ENCODE measurements at regions not wholly inside any gene's neighbourhood (a gene's known extent, or its start where the extent isn't known, plus 50 kb on each side); places are given as distances from the start of the nearest gene placed in this dataset.

DNA sequence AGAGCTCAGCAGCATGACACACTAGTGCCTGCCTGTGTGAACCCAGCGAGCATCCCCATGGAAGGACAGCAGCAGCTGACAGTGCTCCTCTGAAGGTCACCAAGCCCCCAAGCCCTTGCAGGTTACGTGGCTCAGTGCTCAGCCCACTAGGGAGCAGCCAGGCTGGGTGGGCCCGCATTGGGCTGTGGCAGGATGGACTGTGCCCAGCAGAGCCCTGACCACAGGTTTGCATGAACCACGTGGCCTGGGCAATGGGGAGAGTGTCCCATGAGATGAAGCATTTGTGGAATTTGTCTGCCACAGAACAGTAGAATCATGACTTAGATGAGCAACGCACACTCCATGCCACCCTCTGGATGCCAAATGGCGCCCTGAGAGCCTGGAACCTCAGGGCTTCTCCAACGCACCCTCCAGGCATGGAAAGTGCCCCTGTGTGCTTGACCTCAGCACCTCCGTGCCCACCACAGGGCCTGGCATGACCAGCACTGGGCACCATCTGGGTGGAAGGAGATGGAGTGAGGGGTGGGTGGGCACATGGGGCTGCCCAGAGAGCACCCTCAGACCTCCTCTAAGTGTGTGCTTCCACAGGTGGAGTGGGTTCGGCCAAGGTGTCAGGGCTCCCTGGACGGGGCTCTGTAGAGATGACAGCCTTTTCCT is 216.1 kb upstream of the RAB6C start:
- no peak overlapping the region for H3K9ac ChIP-seq (ENCODE audit: low read depth, low read length)
- H3K27me3 ChIP-seq (ENCODE audit: control insufficient read depth, insufficient read depth, low read length) = no peaks in the 10 kb centered on the region
- H3K9me3 ChIP-seq (ENCODE audit: control insufficient read depth, insufficient read depth, low read length) = no peaks in the 10 kb centered on the region
- no peaks in the 10 kb centered on the region for H3K4me1 ChIP-seq (ENCODE audit: control insufficient read depth, insufficient read depth, low read length)
- no peaks in the 10 kb centered on the region for H3K36me3 ChIP-seq (ENCODE audit: control insufficient read depth, insufficient read depth, low read length)
- H3K4me3 ChIP-seq (ENCODE audit: low read depth, low read length) = no peak overlapping the region

DNA sequence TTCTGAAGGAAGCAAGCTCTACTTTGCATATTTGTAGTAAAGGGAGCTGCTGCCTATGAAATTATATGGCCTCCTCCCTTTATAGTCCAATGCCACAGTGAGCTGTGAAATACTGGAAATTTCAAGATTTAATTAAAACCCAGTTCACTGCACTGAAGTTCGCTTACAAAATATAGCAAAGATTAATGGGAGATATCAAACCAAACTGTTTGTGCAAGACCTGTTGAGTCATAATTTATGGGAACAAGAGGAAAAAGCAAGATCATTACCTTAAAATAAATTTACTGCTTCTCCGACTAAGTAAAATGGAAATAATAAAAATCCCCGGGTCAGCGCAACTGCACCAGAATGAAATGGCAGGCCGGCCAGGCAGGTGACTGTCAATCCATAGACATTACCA is 215.5 kb upstream of the RAB6C start:
- Histone ChIP-seq H3K27me3 (ENCODE audit: control insufficient read depth, insufficient read depth, low read length) (no peaks in the 10 kb centered on the region), H3K4me3 (ENCODE audit: low read depth, low read length) (no peak overlapping the region), H3K9me3 (ENCODE audit: control insufficient read depth, insufficient read depth, low read length) (no peaks in the 10 kb centered on the region), H3K36me3 (ENCODE audit: control insufficient read depth, insufficient read depth, low read length) (no peaks in the 10 kb centered on the region), H3K9ac (ENCODE audit: low read depth, low read length) (no peak overlapping the region), H3K4me1 (ENCODE audit: control insufficient read depth, insufficient read depth, low read length) (no peaks in the 10 kb centered on the region)

DNA sequence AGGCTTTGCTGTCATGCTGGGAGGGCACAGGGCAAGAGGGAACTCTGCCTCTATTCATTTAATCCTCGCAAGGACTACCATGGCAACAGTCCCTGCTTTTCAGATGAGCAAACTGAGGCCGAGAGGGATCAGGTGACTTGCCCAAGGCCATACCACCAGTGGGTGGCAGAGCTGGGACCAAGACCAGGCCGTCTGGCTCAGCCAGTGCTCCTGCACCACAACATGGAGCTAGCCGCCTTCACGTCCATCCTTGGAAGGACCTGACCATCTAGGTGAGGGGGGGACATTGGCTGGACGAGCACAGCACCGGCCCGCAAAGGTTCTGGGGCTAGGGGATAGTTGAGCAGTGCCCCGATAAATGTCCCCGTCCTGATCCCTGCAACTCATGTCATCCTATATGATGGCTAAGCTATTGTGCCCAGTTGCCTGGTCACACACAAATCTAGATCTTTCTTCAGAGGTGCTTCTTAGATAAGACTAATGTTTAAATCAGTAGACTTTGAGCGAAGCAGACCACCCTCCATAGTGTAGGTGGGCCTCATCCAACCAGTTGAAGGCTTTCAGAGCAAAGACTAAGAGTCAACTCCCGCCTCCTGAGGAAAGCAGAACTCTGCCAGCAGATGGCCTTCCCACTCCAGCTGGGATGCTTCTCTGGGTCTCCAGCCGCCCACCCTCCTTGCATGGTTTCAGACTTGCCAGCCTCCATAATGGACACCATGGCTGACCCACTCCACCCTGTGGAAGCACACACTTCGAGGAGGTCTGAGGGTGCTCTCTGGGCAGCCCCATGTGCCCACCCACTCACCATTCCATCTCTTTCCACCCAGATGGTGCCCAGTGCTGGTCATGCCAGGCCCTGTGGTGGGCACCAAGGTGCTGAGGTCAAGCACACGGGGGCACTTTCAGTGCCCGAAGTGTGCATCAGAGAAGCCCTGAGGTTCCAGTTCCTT is 214.8 kb upstream of the RAB6C start:
- Histone ChIP-seq H3K27me3 (ENCODE audit: control insufficient read depth, insufficient read depth, low read length) (no peaks in the 10 kb centered on the region), H3K4me3 (ENCODE audit: low read depth, low read length) (no peak overlapping the region), H3K36me3 (ENCODE audit: control insufficient read depth, insufficient read depth, low read length) (no peaks in the 10 kb centered on the region), H3K9ac (ENCODE audit: low read depth, low read length) (no peak overlapping the region), H3K4me1 (ENCODE audit: control insufficient read depth, insufficient read depth, low read length) (no peaks in the 10 kb centered on the region), H3K9me3 (ENCODE audit: control insufficient read depth, insufficient read depth, low read length) (no peaks in the 10 kb centered on the region)

- no peaks in the 10 kb centered on the region for H3K9me3 ChIP-seq (ENCODE audit: control insufficient read depth, insufficient read depth, low read length)
- no peak overlapping the region for H3K4me3 ChIP-seq (ENCODE audit: low read depth, low read length)
- no peaks in the 10 kb centered on the region for H3K36me3 ChIP-seq (ENCODE audit: control insufficient read depth, insufficient read depth, low read length)
- no peak overlapping the region for H3K9ac ChIP-seq (ENCODE audit: low read depth, low read length)
- no peaks in the 10 kb centered on the region for H3K27me3 ChIP-seq (ENCODE audit: control insufficient read depth, insufficient read depth, low read length)
- no peaks in the 10 kb centered on the region for H3K4me1 ChIP-seq (ENCODE audit: control insufficient read depth, insufficient read depth, low read length)
Observed at GRCh38 chr2:129765326-129765677, 214.2 kb upstream of the RAB6C start.

DNA sequence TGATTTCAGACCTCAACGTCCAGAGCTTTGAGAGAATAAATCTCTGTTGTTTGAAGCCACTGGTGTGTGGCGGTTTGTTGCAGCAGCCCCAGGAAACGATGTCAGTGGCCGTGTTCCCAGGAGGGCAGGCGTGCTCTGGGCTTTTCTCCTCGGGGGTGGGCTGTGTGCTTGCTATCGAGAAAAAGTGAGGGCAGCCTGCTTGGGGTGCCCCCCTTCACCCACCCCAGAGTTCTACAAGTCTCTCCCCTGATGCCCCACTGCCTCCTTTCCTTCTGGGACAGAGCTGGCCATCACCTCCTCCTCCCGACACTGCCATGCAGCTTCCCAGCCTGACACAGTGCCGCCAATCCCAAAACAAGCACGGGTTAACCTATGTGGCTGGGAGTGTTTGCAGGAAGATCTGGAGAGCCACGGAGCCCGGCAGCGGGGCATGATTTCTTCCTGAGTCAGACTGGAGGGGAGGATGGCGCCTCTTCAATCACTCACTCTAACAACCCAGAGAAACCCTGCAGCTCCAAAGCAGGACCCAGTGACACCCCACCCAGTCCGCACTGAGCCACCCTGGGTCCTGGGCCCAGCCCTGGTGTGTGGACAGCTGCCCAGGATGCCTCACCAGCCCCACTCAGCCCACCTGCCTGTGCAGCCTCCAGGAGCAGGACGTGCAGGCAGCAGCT is 213.7 kb upstream of the RAB6C start:
- H3K9me3 ChIP-seq (ENCODE audit: control insufficient read depth, insufficient read depth, low read length) = no peaks in the 10 kb centered on the region
- H3K27me3 ChIP-seq (ENCODE audit: control insufficient read depth, insufficient read depth, low read length) = no peaks in the 10 kb centered on the region
- H3K36me3 ChIP-seq (ENCODE audit: control insufficient read depth, insufficient read depth, low read length) = no peaks in the 10 kb centered on the region
- H3K4me3 ChIP-seq (ENCODE audit: low read depth, low read length) = no peak overlapping the region
- H3K4me1 ChIP-seq (ENCODE audit: control insufficient read depth, insufficient read depth, low read length) = no peaks in the 10 kb centered on the region
- H3K9ac ChIP-seq (ENCODE audit: low read depth, low read length) = no peak overlapping the region

- H3K36me3 ChIP-seq (ENCODE audit: control insufficient read depth, insufficient read depth, low read length) = no peaks in the 10 kb centered on the region
- H3K9ac ChIP-seq (ENCODE audit: low read depth, low read length) = no peak overlapping the region
- H3K9me3 ChIP-seq (ENCODE audit: control insufficient read depth, insufficient read depth, low read length) = no peaks in the 10 kb centered on the region
- H3K4me3 ChIP-seq (ENCODE audit: low read depth, low read length) = no peak overlapping the region
- H3K4me1 ChIP-seq (ENCODE audit: control insufficient read depth, insufficient read depth, low read length) = no peaks in the 10 kb centered on the region
- H3K27me3 ChIP-seq (ENCODE audit: control insufficient read depth, insufficient read depth, low read length) = no peaks in the 10 kb centered on the region
Observed at GRCh38 chr2:129766374-129766993, 213.0 kb upstream of the RAB6C start.

DNA sequence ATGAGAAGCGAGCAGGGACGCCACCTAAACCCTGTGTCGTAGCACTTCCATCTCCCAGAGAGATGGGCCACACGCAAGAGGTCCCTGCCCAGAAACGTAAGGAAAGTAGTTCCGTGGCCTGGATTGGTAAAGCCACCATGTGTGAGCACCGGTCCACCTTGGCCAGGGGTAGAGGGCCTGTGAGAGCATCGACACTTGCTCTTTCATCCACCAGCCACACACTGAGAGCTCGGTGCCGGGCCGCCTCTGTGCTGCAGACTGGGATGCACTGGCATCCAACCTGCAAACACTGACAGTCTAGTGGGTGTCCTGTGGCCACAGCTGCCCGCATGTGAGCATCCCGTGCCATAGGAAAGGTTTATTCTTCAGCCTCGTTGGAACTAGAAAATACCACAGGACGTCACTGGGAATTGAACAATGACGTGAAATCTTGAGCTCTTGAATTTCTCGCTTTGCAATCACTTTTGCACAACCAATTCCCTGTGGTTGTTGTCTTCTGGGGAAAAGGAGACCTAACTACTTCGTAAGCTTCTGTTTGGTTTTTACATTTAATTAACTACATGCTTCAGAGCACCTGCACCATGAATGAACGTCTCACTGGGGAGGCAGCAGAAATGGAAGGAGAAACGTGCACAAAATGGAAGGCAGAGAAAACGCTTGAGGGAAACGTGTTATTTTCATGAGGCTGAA is 212.0 kb upstream of the RAB6C start:
- Histone ChIP-seq H3K9me3 (ENCODE audit: control insufficient read depth, insufficient read depth, low read length) (no peaks in the 10 kb centered on the region), H3K4me1 (ENCODE audit: control insufficient read depth, insufficient read depth, low read length) (no peaks in the 10 kb centered on the region), H3K27me3 (ENCODE audit: control insufficient read depth, insufficient read depth, low read length) (no peaks in the 10 kb centered on the region), H3K4me3 (ENCODE audit: low read depth, low read length) (no peak overlapping the region), H3K36me3 (ENCODE audit: control insufficient read depth, insufficient read depth, low read length) (no peaks in the 10 kb centered on the region), H3K9ac (ENCODE audit: low read depth, low read length) (no peak overlapping the region)

DNA sequence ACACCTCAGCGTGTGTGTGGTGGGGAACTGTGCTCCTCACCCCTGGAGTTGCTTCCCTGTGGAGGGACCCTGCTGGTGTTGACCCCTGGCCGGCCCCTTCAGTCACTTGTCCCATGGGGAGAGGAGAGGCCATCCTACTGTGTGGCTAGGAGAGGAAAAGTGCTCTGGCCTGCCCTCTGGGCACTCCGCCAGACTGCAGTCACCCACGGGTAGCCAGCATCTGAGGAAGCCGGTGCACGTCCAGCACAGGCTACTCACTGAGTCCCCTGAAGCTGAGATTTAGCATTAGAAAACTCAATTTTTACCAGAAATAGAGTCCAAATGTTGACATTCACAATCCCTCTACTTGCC is 211.5 kb upstream of the RAB6C start:
- H3K4me3 ChIP-seq (ENCODE audit: low read depth, low read length) = no peak overlapping the region
- H3K4me1 ChIP-seq (ENCODE audit: control insufficient read depth, insufficient read depth, low read length) = no peaks in the 10 kb centered on the region
- H3K9ac ChIP-seq (ENCODE audit: low read depth, low read length) = no peak overlapping the region
- no peaks in the 10 kb centered on the region for H3K36me3 ChIP-seq (ENCODE audit: control insufficient read depth, insufficient read depth, low read length)
- no peaks in the 10 kb centered on the region for H3K27me3 ChIP-seq (ENCODE audit: control insufficient read depth, insufficient read depth, low read length)
- no peaks in the 10 kb centered on the region for H3K9me3 ChIP-seq (ENCODE audit: control insufficient read depth, insufficient read depth, low read length)

GRCh38 chr2:129768485-129769184 is 210.8 kb upstream of the RAB6C start:
- Histone ChIP-seq H3K4me1 (ENCODE audit: control insufficient read depth, insufficient read depth, low read length) (no peaks in the 10 kb centered on the region), H3K4me3 (ENCODE audit: low read depth, low read length) (no peak overlapping the region), H3K9ac (ENCODE audit: low read depth, low read length) (no peak overlapping the region), H3K27me3 (ENCODE audit: control insufficient read depth, insufficient read depth, low read length) (no peaks in the 10 kb centered on the region), H3K36me3 (ENCODE audit: control insufficient read depth, insufficient read depth, low read length) (no peaks in the 10 kb centered on the region), H3K9me3 (ENCODE audit: control insufficient read depth, insufficient read depth, low read length) (no peaks in the 10 kb centered on the region)

- H3K27me3 ChIP-seq (ENCODE audit: control insufficient read depth, insufficient read depth, low read length) = no peaks in the 10 kb centered on the region
- H3K4me1 ChIP-seq (ENCODE audit: control insufficient read depth, insufficient read depth, low read length) = no peaks in the 10 kb centered on the region
- H3K9me3 ChIP-seq (ENCODE audit: control insufficient read depth, insufficient read depth, low read length) = no peaks in the 10 kb centered on the region
- no peak overlapping the region for H3K9ac ChIP-seq (ENCODE audit: low read depth, low read length)
- H3K36me3 ChIP-seq (ENCODE audit: control insufficient read depth, insufficient read depth, low read length) = no peaks in the 10 kb centered on the region
- H3K4me3 ChIP-seq (ENCODE audit: low read depth, low read length) = no peak overlapping the region
Observed at GRCh38 chr2:129769185-129769991, 210.1 kb upstream of the RAB6C start.
